CD14-positive monocyte (primary cell): ENCODE measurements at regions not wholly inside any gene's neighbourhood (a gene's known extent, or its start where the extent isn't known, plus 50 kb on each side); places are given as distances from the start of the nearest gene placed in this dataset.

ENCODE experiments used
- DNase-seq, 3 donors: peaks; one replicate each; pipeline ENCODE4 v3.0.0-alpha.2; 2011 to 2022
- H2AFZ ChIP-seq: 2 replicates; pipeline ENCODE4 v1.6.0; 2012; ENCODE audit warnings: mild to moderate bottlenecking, low read depth, low read length, inconsistent platforms; ENCODE audit not compliant: insufficient read depth, poor library complexity, severe bottlenecking
- H3K27ac ChIP-seq, 2 donors: 1 replicate in 1 of 2; 2 replicates in 1 of 2; pipeline ENCODE4 v1.5.1; 2012 to 2013; ENCODE audit warnings: low read length in 2 of 2, control low read depth in 1 of 2, inconsistent platforms in 1 of 2, low read depth in 1 of 2, mild to moderate bottlenecking in 1 of 2
- H3K27me3 ChIP-seq, 2 donors: one replicate each; pipeline versions ENCODE4 v1.6.0 to v1.6.1; 2011 to 2013; ENCODE audit warnings: low read length in 2 of 2; ENCODE audit not compliant: control insufficient read depth in 2 of 2, insufficient read depth in 2 of 2
- H3K36me3 ChIP-seq, 2 donors: replicated peaks in 1 of 2; 1 replicate in 1 of 2; 2 replicates in 1 of 2; pipeline versions ENCODE4 v1.5.1 to v1.6.1; 2012 to 2013; ENCODE audit warnings: low read length in 2 of 2, control low read depth in 1 of 2, inconsistent platforms in 1 of 2, mild to moderate bottlenecking in 1 of 2; ENCODE audit not compliant: insufficient read depth in 2 of 2, control insufficient read depth in 1 of 2
- H3K4me1 ChIP-seq, 2 donors: 1 replicate in 1 of 2; 2 replicates in 1 of 2; pipeline versions ENCODE4 v1.5.1 to v1.6.1; 2012 to 2013; ENCODE audit warnings: low read length in 2 of 2, control low read depth in 1 of 2, inconsistent platforms in 1 of 2, mild to moderate bottlenecking in 1 of 2, moderate library complexity in 1 of 2; ENCODE audit not compliant: insufficient read depth in 2 of 2, control insufficient read depth in 1 of 2
- H3K4me2 ChIP-seq: replicated peaks from 2 replicates; pipeline ENCODE3; 2012; ENCODE audit warnings: low read length, moderate library complexity, mild to moderate bottlenecking; ENCODE audit not compliant: poor library complexity, severe bottlenecking; ENCODE audit errors: extremely low read depth
- H3K4me3 ChIP-seq, 3 experiments: fragments of 200-600 bp in 1 of 3; sonication (generic) in 1 of 3; replicated peaks in 1 of 3; 1 replicate in 2 of 3; 2 replicates in 1 of 3; pipeline ENCODE4 v1.5.1; 2011 to 2013; ENCODE audit warnings: low read length in 3 of 3, mild to moderate bottlenecking in 3 of 3, control low read depth in 2 of 3, low read depth in 2 of 3, inconsistent platforms in 1 of 3, moderate library complexity in 1 of 3
- H3K79me2 ChIP-seq: 2 replicates; pipeline ENCODE4 v1.6.0; 2012; ENCODE audit warnings: mild to moderate bottlenecking, control low read depth, inconsistent platforms, low read length, moderate library complexity; ENCODE audit not compliant: insufficient read depth
- H3K9ac ChIP-seq: 2 replicates; pipeline ENCODE4 v1.6.0; 2017; ENCODE audit warnings: low read length, mild to moderate bottlenecking; ENCODE audit not compliant: insufficient read depth, poor library complexity, severe bottlenecking
- H3K9me3 ChIP-seq, 2 donors: replicated peaks in 1 of 2; 1 replicate in 1 of 2; 2 replicates in 1 of 2; pipeline versions ENCODE4 v1.5.1 to v1.6.1; 2012 to 2013; ENCODE audit warnings: low read length in 2 of 2, control low read depth in 1 of 2; ENCODE audit not compliant: control insufficient read depth in 1 of 2, insufficient read depth in 1 of 2
- H4K20me1 ChIP-seq: 2 replicates; pipeline ENCODE4 v1.6.0; 2012; ENCODE audit warnings: mild to moderate bottlenecking, low read length, control low read depth, moderate library complexity; ENCODE audit not compliant: insufficient read depth
- H3K27ac Mint-ChIP-seq, 7 donors: one replicate each; pipeline ENCODE4 v1.8.0; 2020; ENCODE audit warnings: mild to moderate bottlenecking in 7 of 7, mixed read lengths in 7 of 7, moderate library complexity in 6 of 7, inconsistent platforms in 2 of 7
- H3K27me3 Mint-ChIP-seq, 3 donors: one replicate each; pipeline ENCODE4 v1.8.0; 2021 to 2022; ENCODE audit warnings: low read depth in 3 of 3, mild to moderate bottlenecking in 3 of 3, mixed read lengths in 3 of 3, moderate library complexity in 3 of 3, inconsistent platforms in 1 of 3
- H3K36me3 Mint-ChIP-seq, 2 donors: one replicate each; pipeline ENCODE4 v1.8.0; 2020; ENCODE audit warnings: mixed read lengths in 2 of 2, inconsistent platforms in 1 of 2, mild to moderate bottlenecking in 1 of 2
- H3K4me1 Mint-ChIP-seq: one replicate; pipeline ENCODE4 v1.8.0; 2020; ENCODE audit warnings: mild to moderate bottlenecking, mixed read lengths
- H3K4me3 Mint-ChIP-seq, 2 donors: one replicate each; pipeline ENCODE4 v1.8.0; 2020; ENCODE audit warnings: mild to moderate bottlenecking in 2 of 2, mixed read lengths in 2 of 2, moderate library complexity in 1 of 2
- H3K9me3 Mint-ChIP-seq, 7 donors: one replicate each; pipeline ENCODE4 v1.8.0; 2020 to 2022; ENCODE audit warnings: mixed read lengths in 7 of 7, mild to moderate bottlenecking in 6 of 7, moderate library complexity in 6 of 7, inconsistent platforms in 2 of 7
- WGBS: methylation state at CpG from one replicate; pipeline ENCODE4 v1.1.5; 2013; ENCODE audit warnings: missing lambda C conversion rate; ENCODE audit not compliant: insufficient coverage; 5-methylcytosine and 5-hydroxymethylcytosine counted together
- intact Hi-C, 2 donors: fragments of 100-400 bp; cut with micrococcal nuclease; formaldehyde crosslinking; loops; one replicate each; pipeline versions ENCODE4 v1.15.0 to v1.15.1; 2023
- TF ChIP-seq, protein P1 (sequence below): fragments of 200-600 bp; IDR thresholded peaks from one replicate; pipeline ENCODE4 v1.8.0; 2022; ENCODE audit warnings: antibody characterized with exemption, mild to moderate bottlenecking

DNA sequence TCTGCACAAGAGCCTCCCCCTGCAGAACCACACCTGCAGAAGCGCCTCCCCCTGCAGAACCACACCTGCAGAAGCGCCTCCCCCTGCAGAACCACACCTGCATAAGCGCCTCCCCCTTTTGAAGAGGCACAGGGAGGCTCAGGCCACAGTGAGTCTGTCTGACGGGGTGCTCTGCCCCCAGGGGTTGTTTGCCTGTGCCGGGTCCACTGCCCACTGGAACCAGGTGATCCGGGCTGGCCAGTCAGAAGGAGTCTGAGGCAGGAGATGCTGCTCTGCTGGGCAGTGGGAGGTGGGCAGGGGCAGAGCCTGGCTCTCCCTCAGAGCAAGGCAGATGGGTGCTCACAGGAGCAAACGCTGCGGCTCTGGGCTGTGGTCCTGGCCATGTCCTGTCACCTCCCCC is 60.8 kb upstream of the RNU6ATAC start:
- Mint-ChIP-seq H3K9me3 (peaks cover 0 to 1% (median 0%) of the 10 kb centered on the region in 7 donors), H3K4me3 (no peak overlapping the region), H3K27ac (no peak overlapping the region), H3K27me3 (peaks cover 1 to 5% (median 4%) of the 10 kb centered on the region in 3 donors), H3K36me3 (no peaks in the 10 kb centered on the region), H3K4me1 (peaks cover 20% of the 10 kb centered on the region)
- Histone ChIP-seq H3K27me3 (no peaks in the 10 kb centered on the region), H3K9me3 (no peaks in the 10 kb centered on the region), H3K27ac (no peak overlapping the region), H4K20me1 (no peaks in the 10 kb centered on the region), H3K9ac (no peak overlapping the region), H3K36me3 (no peaks in the 10 kb centered on the region), H3K4me3 (no peak overlapping the region), H3K4me1 (peaks cover 14 to 18% of the 10 kb centered on the region in 2 donors), H3K79me2 (no peaks in the 10 kb centered on the region), H2AFZ (no peak overlapping the region), H3K4me2 (no peak overlapping the region)
- WGBS, result 75% methylated on average over 2 of the region's 8 CpGs
- TF ChIP-seq, protein P1, sequence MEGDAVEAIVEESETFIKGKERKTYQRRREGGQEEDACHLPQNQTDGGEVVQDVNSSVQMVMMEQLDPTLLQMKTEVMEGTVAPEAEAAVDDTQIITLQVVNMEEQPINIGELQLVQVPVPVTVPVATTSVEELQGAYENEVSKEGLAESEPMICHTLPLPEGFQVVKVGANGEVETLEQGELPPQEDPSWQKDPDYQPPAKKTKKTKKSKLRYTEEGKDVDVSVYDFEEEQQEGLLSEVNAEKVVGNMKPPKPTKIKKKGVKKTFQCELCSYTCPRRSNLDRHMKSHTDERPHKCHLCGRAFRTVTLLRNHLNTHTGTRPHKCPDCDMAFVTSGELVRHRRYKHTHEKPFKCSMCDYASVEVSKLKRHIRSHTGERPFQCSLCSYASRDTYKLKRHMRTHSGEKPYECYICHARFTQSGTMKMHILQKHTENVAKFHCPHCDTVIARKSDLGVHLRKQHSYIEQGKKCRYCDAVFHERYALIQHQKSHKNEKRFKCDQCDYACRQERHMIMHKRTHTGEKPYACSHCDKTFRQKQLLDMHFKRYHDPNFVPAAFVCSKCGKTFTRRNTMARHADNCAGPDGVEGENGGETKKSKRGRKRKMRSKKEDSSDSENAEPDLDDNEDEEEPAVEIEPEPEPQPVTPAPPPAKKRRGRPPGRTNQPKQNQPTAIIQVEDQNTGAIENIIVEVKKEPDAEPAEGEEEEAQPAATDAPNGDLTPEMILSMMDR, result no peak
- intact Hi-C loops, result no loop called here
- no peak for DNase-seq

DNA sequence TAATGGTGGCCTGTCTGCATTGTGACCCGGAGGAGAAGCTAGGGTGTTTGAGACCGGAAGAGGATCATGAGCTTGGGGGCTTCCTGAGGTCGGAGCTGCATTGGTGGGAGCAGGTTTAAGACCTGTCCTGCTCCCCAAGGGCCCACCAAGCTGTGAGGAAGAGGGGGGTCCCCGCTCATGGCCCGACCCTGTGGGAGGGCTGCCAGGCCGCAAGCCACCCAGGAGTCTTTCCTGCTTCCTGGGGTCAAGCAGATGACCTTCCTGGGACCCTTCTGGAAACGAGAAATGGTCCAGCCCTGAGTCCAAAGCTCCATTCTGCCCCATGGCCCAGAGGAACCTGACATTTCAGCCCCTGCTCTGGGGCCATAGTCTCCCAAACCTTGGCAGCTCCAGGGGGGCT is 61.5 kb upstream of the RNU6ATAC start:
- H3K36me3 ChIP-seq, result no peaks in the 10 kb centered on the region
- H3K4me2 ChIP-seq, result peak overlapping the region; percentile 15
- Mint-ChIP-seq H3K27me3 (peaks cover 1 to 7% (median 4%) of the 10 kb centered on the region in 3 donors), H3K27ac (peak overlapping the region in 1 of 7 donors; percentile 3), H3K4me1 (peaks cover 20% of the 10 kb centered on the region), H3K9me3 (peaks cover 0 to 1% (median 0%) of the 10 kb centered on the region in 7 donors), H3K36me3 (no peaks in the 10 kb centered on the region), H3K4me3 (no peak overlapping the region)
- H3K4me1 ChIP-seq, result peaks cover 14 to 18% of the 10 kb centered on the region in 2 donors
- no peak overlapping the region for H3K27ac ChIP-seq
- H3K9me3 ChIP-seq, result no peaks in the 10 kb centered on the region
- no peaks in the 10 kb centered on the region for H3K27me3 ChIP-seq
- no peaks in the 10 kb centered on the region for H4K20me1 ChIP-seq
- H2AFZ ChIP-seq, result no peak overlapping the region
- H3K9ac ChIP-seq, result no peak overlapping the region
- TF ChIP-seq, protein P1, result no peak
- no peak overlapping the region for H3K4me3 ChIP-seq
- no peaks in the 10 kb centered on the region for H3K79me2 ChIP-seq
- no peak for DNase-seq
- 60% methylated on average over 7 of the region's 7 CpGs for WGBS
- intact Hi-C loops, result no loop called here
